Stimulated activated CD8-positive, alpha-beta memory T cell treated with anti-CD3 and anti-CD28 coated beads, Interleukin-12 subunit alpha, Interleukin-12 subunit beta, amount 100 ng/mL, for 4 hours (primary cell): ENCODE measurements at regions not wholly inside any gene's neighbourhood (a gene's known extent, or its start where the extent isn't known, plus 50 kb on each side); places are given as distances from the start of the nearest gene placed in this dataset.

Experiments
- DNase-seq: peaks from one replicate; pipeline ENCODE4 v3.0.0-alpha.2; 2020; ENCODE audit warnings: low read depth

DNA sequence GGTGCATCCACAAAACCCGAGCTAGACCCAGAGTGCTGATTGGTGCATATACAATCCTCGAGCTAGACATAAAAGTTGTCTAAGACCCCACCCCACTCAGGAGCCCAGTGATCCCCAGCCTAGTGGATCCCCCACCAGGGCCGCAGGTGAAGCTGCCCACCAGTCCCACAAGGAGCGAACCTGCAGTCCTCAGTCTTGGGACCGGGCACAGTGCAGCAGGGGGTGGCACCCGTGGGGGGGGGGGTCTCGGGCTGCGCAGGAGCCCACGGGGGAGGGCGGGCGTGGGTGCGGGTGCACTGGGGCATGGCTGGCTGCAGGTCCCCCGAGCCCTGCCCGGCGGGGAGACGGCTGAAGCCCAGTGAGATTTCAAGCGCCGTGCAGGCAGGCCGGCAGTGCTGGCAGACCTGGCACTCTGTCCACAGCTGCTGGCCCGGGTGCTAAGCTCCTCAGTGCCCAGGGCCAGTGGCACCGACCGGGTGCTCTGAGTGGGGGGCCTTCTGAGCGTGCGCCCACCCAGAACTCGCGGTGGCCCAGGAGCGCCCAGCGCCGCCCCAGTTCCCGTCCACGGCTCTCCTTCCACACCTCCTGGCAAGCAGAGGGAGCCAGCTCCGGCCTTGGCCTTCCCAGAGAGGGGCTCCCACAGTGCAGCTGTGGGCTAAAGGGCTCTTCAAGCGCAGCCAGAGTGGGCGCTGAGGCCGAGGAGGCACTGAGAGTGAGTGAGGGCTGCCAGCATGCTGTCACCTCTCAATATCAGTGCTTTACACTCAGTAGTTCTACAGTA is 989.1 kb downstream of the FAM181B start:
- no peak for DNase-seq

DNA sequence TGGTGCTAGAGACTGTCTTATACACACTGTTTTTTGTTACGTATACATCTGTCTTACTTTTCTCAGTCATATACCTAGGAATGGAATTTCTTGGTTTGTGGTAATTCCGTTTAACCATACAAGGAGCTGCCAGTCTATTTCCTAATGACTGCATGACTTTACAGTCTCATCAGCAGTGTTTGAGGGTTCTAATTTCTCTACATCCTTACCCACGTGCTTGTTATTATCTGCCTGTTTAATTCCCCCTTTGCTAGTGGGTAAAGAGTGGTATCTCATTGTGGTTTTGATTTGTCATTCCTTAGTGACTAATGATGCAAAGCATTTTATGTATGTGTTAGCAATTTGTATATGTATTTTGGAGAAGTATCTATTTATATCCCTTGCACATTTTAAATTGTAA is 1008.0 kb downstream of the FAM181B start:
- DNase-seq: no peak

DNA sequence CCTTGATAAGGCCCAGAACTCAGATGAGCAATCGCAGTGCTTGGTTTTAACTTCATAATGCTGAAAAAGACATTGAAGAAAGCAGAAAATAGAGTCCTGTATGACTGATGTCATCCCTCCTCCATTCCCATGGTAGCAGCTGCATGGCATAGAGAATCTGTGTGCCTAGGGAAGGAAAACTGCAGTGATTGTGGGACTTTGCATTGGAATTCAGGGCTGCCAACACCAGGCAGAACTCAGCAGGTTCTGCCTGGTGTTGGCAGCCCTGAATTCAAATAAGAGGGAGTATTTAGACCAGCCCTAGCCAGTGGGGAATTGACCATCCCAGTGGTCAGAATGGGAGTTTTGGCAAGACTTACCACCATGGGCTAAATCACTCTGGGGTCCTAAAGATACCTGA is 1016.0 kb downstream of the FAM181B start:
- DNase-seq: no peak

- no peak for DNase-seq
These were observed 1025.8 kb downstream of the FAM181B start for GRCh38 chr11:81707881-81708280.

- no peak for DNase-seq
These were observed 1028.4 kb downstream of the FAM181B start for GRCh38 chr11:81705283-81705682.

DNA sequence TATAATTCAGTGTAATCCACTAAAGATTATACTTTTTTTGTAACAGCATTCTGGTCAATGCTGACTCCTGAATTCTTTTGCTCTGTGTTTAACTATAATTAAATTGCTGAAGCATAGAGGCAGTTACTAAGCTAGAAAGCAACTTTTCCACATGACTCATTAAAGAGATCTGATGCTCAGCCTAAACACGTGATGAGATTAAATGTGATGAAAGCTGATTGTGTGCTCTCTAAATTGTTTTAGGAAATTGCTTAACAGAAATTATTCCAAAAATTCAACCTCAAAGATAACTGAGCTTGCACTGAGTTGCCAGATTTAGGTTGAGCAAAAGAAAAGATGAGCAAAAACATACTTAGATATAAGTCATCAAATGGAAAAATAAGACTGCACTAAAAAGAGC is 1033.6 kb downstream of the FAM181B start:
- DNase-seq: no peak

GRCh38 chr11:81687057-81687456 is 1046.6 kb downstream of the FAM181B start:
- no peak for DNase-seq

DNA sequence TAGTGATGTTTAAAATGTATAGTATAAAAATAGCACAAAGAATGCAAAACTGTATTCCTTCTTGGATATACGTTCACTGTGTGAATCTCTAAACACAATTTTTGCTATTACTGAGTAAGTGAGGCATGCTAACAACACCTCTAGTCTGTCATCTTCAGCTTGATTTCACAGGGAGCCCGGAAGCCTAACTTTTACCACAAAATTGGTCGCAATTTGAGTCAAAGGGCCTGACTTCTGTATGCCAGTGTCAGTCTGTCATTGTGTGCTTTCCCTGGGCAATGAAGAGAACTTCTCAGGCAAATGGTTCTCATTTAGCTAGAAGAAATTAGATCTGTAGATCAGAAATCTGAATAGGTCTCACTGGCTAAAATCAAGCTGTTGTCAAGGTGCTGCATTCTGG is 1059.5 kb downstream of the FAM181B start:
- no peak for DNase-seq

GRCh38 chr11:81673001-81673400 is 1060.7 kb downstream of the FAM181B start:
- DNase-seq: no peak

DNA sequence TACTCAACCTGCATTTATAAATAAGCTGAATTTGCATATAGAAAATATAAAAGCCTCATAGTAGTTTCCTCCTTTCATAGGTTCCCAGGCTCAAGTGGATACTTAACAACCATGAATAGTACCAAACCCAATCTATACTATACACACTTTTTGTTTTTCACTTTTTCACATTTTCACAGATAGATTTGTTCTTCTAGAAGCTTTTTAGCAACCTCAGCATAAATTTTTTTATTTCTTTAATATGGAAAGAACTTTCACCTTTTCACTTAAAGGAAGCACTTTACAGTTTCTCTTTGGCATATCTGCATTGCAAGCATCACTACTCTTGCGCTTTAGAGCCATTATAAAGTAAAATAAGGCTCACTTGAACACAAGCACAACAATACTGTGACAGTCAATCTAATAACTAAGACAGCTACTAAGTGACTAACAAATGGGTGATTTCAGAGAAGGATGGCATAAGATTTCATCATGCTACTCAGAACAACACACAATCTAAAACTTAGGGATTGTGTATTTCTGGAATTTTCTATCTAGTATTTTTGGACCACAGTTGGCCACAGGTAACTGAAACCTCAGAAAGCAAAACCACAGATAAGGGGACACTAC is 1063.6 kb downstream of the FAM181B start:
- no peak for DNase-seq

- no peak for DNase-seq
These were observed 1074.9 kb downstream of the FAM181B start for GRCh38 chr11:81658722-81659121.

GRCh38 chr11:81655351-81655750 is 1078.3 kb downstream of the FAM181B start:
- DNase-seq: no peak

DNA sequence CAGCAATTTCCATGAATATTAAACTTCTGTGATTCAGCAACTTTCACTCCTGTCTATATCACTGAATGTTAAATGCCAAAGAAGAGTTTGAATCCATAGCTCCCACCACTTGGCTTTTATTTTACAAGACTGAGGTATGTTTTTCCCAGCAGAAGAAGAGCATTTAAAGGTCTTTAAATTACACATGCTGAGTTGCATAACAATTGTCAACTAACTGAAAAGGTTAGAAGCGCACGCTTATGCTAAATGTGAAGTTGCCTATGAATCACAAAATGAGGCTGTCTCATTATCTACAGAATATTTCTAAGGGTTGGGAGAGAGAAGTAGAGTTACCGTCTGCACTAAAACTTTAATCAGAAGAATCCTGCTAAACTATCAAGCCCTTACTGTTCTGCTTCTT is 1086.3 kb downstream of the FAM181B start:
- no peak for DNase-seq

DNA sequence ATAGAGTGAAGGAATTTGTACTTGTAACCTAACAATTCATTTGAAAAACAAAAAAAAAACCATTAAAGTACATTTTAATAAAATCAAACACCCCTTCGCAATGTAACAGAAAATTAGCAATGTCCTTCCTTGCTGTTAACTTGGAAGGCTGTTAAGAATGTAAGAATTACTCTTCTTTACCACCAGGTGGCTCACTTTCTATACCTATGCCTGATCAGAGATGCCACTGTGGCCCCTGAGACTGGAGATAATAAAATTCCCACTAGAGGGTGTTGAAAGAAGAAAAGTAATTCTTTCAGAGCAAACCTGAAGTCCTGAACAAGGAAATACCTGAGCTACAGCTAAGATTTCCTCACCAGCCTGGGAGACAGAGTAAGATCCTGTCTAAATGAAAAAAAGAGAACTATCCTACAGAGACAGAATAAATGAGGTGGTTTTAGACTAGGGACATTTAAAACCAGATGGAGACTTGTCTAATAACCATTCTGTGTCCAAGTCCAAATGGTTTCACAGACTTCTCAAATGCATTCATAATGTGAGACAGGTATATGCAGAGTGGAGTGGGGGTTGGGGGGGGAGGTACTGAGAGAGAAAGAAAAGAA is 1089.3 kb downstream of the FAM181B start:
- no peak for DNase-seq

- DNase-seq: no peak
These were observed 1099.2 kb downstream of the FAM181B start for GRCh38 chr11:81634483-81634882.

GRCh38 chr11:81602508-81602907 is 1131.2 kb downstream of the FAM181B start:
- DNase-seq: no peak

GRCh38 chr11:81596704-81597103 is 1137.0 kb downstream of the FAM181B start:
- DNase-seq: no peak

GRCh38 chr11:81585390-81585933 is 1148.2 kb downstream of the FAM181B start:
- DNase-seq: no peak

- no peak for DNase-seq
These were observed 1154.3 kb downstream of the FAM181B start for GRCh38 chr11:81579339-81579738.

- no peak for DNase-seq
These were observed 1155.1 kb downstream of the FAM181B start for GRCh38 chr11:81578571-81578970.

DNA sequence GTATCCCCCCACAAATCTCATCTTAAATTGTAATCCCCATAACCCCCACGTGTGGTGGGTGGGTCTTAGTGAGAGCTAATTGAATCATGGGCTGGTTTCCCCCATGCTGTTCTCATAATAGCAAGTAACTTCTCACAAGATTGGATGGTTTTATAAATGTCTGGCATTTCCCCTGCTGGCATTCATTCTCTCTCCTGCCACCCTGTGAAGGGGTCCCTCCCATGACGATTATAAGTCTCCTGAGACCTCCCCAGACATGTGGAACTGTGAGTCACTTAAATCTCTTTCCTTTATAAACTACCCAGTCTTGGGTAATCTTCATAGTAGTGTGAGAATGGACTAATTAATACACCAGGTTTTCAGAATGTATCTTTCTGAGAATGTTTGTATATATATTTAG is 1159.4 kb downstream of the FAM181B start:
- DNase-seq: no peak

GRCh38 chr11:81573367-81573766 is 1160.3 kb downstream of the FAM181B start:
- no peak for DNase-seq

GRCh38 chr11:81570669-81571068 is 1163.0 kb downstream of the FAM181B start:
- no peak for DNase-seq
